IPS-18c (cell line): ENCODE measurements at regions not wholly inside any gene's neighbourhood (a gene's known extent, or its start where the extent isn't known, plus 50 kb on each side); places are given as distances from the start of the nearest gene placed in this dataset.

ENCODE experiments used
- H3K4me3 ChIP-seq: 2 replicates; pipeline ENCODE4 v1.7.0; 2013; ENCODE audit warnings: low read depth, mild to moderate bottlenecking, low read length, moderate library complexity; ENCODE audit not compliant: insufficient read depth
- H3K9me3 ChIP-seq: one replicate; pipeline ENCODE4 v1.6.1; 2013; ENCODE audit warnings: mild to moderate bottlenecking, low read length, moderate library complexity; ENCODE audit not compliant: control insufficient read depth, insufficient read depth

DNA sequence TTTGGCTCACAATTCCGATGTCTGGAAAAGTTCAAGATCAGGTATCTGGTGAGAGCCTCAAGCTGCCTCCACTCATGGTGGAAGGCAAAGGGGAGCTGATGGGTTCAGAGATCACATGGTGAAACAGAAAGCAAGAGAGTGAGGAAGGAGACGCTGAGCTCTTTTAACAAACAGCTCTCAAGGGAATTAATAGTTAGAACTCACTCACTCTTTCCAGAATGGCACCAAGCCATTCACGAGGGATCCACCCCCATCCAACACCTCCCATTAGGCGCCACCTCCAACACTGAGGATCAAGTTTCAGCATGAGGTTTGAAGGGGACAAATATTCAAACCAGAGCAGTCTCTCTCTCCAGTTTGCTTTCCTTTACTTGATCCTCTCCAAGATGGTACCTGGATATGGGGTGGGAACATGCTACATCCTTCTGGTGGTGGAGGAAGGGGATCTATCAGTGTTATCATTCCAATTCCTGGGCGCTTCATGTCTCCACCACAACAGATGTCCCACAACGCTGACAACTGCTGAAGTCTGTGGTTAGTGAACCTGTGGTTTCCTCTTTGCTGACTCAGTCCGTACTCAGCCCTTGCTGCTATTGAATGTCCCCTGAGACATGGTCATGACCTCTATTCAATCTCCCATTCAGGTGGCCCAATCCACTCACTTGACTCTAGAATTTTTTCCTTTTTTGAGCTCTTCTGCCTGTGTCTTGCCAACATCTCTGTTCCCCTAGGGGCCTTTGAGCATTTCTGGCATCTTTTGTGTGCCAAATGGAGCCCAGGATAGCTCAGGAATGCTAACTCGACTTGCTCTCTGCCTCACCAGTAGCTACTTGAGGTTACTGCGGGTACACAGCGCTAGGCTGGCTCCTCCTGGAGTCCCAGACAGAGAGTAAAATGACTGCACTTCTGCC lies 395.2 kb downstream of the MID1IP1 start:
- peaks cover 7% of the 10 kb centered on the region for H3K9me3 ChIP-seq
- no peak overlapping the region; the same call in 1 of the 2 replicates for H3K4me3 ChIP-seq

DNA sequence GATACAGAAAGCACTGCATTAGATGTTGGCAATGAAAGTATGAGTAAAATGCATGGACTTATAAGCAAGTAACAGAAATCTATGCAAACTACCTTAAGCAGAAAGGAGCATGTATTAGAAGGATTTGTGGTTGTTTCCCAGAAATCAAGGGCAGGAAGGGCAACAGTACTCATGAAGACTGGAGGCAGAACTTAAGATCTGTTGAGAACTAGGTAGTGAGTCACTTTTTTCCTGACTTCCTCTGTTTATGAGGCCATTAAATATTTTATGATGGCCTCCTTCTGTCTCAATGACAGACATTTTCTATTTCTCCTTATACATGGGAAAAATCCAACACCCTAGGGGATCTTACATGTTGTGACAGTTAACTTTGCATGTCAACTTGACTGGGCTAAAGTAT lies 398.2 kb downstream of the MID1IP1 start:
- peaks cover 7% of the 10 kb centered on the region for H3K9me3 ChIP-seq
- no peak overlapping the region for H3K4me3 ChIP-seq

DNA sequence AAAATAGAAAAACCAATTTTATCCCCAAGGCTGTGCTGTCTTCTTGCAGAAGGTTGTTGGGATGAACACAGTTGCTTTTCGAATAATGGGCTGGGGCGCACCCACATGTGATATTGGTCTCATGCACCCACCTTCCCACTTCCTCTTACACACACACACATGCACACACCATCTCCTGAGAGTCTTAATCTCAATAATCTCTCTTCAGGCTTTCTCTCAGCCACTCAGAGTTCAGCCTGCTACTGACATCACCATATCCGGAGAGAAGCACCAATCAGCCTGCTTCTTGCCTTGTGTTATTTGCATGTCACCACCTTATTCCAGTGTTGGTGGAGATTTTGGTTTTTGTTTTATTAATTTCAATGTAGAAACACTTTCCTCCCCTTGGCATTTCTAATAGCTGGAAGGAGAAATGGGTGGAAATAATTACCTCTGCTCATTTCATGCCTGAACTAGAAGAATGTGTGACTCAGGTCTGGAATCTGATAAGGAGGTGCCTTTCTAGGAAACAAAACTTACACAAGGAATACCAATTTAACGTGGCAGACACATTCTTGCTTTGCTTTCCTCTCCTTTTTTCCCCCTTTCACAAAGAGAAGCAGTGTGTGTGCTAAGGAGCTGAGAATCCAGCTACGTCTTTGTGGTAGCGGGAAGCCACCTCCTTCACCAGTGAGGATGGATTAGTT lies 400.2 kb downstream of the MID1IP1 start:
- no peak overlapping the region for H3K4me3 ChIP-seq

DNA sequence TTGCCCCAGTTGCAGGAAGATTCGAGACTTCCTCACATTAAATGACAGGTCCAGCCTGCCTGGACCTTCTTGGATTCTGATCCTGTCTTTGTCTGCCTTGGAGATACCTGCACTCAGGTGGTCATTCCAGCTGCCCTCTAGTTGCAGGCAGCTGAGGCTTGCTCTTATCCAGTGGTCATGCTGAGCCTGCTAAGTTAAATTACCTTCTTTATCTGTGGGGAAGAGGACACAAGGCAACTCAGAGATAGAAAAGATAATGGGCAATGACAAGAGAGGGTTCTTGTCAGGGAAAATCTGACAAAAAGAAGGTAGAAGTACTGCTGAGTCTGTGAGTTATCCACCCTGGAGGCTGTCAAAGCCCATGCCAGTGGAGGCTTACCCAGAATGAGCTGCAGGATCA lies 401.4 kb downstream of the MID1IP1 start:
- H3K9me3 ChIP-seq = peaks cover 4% of the 10 kb centered on the region
- no peak overlapping the region for H3K4me3 ChIP-seq

More for the DNA sequence above, 400.2 kb downstream of the MID1IP1 start:
- peaks cover 5% of the 10 kb centered on the region for H3K9me3 ChIP-seq

GRCh38 chrX:39203427-39203826 lies 402.2 kb downstream of the MID1IP1 start:
- no peak overlapping the region for H3K4me3 ChIP-seq
- H3K9me3 ChIP-seq = peaks cover 8% of the 10 kb centered on the region

DNA sequence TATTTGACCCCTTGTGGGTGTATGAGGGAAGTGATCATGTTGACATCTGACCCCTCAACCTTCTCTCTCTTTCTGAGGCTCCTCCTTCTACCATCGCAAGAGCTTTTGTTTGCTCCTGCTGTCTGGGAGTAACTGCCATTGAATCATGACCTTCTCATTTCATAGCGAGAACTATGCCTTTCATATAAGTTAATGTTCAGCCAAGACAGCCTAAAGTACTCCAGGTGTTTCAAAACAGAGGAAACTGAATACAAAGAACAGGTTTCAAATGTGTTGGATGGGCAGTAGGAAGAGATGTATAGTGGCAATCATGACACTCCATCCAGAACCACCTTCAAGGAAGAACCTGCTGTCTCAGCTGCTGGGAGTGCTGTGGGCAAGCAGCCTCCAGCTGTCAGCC lies 403.1 kb downstream of the MID1IP1 start:
- peaks cover 8% of the 10 kb centered on the region for H3K9me3 ChIP-seq
- no peak overlapping the region for H3K4me3 ChIP-seq

- no peak overlapping the region for H3K4me3 ChIP-seq
- peaks cover 8% of the 10 kb centered on the region for H3K9me3 ChIP-seq
These were observed 403.7 kb downstream of the MID1IP1 start for GRCh38 chrX:39204945-39205344.

- no peak overlapping the region for H3K4me3 ChIP-seq
These were observed 404.2 kb downstream of the MID1IP1 start for GRCh38 chrX:39205467-39205866.

GRCh38 chrX:39206399-39207145 lies 405.3 kb downstream of the MID1IP1 start:
- H3K9me3 ChIP-seq = peaks cover 6% of the 10 kb centered on the region
- no peak overlapping the region for H3K4me3 ChIP-seq

More at GRCh38 chrX:39205467-39205866, 404.2 kb downstream of the MID1IP1 start:
- peaks cover 6% of the 10 kb centered on the region for H3K9me3 ChIP-seq

- no peak overlapping the region for H3K4me3 ChIP-seq
- peaks cover 8% of the 10 kb centered on the region for H3K9me3 ChIP-seq
These were observed 410.2 kb downstream of the MID1IP1 start for GRCh38 chrX:39211501-39211900.

GRCh38 chrX:39212456-39212855 lies 411.2 kb downstream of the MID1IP1 start:
- Histone ChIP-seq H3K4me3 (no peak overlapping the region), H3K9me3 (peaks cover 8% of the 10 kb centered on the region)

DNA sequence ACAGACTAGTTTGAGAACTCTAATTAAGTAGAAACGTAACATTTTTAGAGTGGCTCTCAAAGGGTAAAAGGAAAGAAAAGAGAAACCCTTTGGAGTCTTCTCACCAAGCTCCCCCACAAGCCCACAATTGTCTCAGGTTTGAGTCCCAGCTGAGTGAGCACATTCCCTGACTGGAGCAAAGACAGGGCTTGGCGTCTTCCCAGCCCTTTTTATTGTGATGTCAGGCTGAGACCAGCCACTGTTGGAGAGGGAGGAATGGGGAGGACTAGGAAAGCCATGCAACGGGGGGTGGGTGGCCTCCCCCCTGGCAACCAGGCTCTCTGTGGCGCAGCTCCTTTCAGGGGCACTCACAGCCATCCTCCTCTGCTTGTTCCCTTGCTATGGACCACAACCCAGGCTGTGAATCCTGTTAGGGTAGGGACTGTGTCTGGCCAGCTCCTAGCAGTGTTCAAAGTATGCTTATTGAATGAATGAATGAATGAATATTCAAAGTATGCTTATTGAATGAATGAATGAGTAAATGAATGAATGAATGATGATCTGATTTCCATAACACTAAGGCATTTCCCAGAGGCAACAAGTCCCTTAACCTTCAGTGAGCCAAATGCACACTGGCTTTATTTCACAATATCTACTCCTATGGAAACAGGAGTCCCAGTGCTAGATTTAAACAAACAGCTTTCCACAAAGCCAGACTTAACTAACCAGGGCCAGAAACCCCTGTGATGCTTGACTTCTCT lies 413.3 kb downstream of the MID1IP1 start:
- no peak overlapping the region; the same call in 1 of the 2 replicates for H3K4me3 ChIP-seq
- H3K9me3 ChIP-seq = peaks cover 2% of the 10 kb centered on the region

- H3K9me3 ChIP-seq = no peaks in the 10 kb centered on the region
These were observed 419.7 kb downstream of the MID1IP1 start for GRCh38 chrX:39220952-39221351.

GRCh38 chrX:39222346-39223113 lies 421.3 kb downstream of the MID1IP1 start:
- Histone ChIP-seq H3K4me3 (no peak overlapping the region), H3K9me3 (peaks cover 4% of the 10 kb centered on the region)

More at GRCh38 chrX:39220952-39221351, 419.7 kb downstream of the MID1IP1 start:
- no peak overlapping the region for H3K4me3 ChIP-seq

DNA sequence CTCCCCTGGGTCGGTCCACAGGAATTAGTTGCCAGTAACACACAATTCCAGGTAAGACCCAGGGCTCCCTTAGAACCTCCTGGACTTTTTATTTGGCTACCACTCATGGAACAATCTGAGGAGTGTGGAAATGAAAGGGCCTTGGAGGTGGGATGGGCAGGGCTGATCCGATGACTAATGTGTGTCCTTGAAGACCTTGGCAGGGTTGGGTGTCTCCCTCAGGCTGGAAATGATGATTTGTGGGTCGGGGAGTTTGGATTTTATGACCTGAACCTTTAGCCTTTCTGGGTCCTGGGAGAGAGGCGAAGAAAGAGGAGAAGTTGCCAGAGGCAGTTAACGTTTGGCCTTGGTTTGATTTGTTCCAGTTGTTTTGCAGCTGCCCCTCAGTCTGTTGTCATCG lies 425.0 kb downstream of the MID1IP1 start:
- Histone ChIP-seq H3K4me3 (no peak overlapping the region), H3K9me3 (peaks cover 4% of the 10 kb centered on the region)

GRCh38 chrX:39227371-39227770 lies 426.1 kb downstream of the MID1IP1 start:
- Histone ChIP-seq H3K4me3 (no peak overlapping the region), H3K9me3 (peaks cover 4% of the 10 kb centered on the region)
